AG08396 (cell line): ENCODE measurements at regions not wholly inside any gene's neighbourhood (a gene's known extent, or its start where the extent isn't known, plus 50 kb on each side); places are given as distances from the start of the nearest gene placed in this dataset.
"Not testable (repeated sequence)": the region's sequence is repeated elsewhere in the genome, so short reads cannot be mapped to it uniquely, and the experiment has no call there.

Experiments used
- DNase-seq: peaks from one replicate; pipeline ENCODE4 v3.0.0; 2012; ENCODE audit warnings: low spot score, mixed read lengths

GRCh38 chr16:29355339-29356059, 51.0 kb downstream of the NPIPB11 start:
- not testable (repeated sequence) for DNase-seq

- DNase-seq: not testable (repeated sequence)
These were observed 52.1 kb downstream of the NPIPB11 start for GRCh38 chr16:29354449-29354848.

- not testable (repeated sequence) for DNase-seq
These were observed 53.9 kb downstream of the NPIPB11 start for GRCh38 chr16:29352617-29352999.

- not testable (repeated sequence) for DNase-seq
These were observed 54.4 kb downstream of the NPIPB11 start for GRCh38 chr16:29351970-29352616.

GRCh38 chr16:29351271-29351969, 55.1 kb downstream of the NPIPB11 start:
- not testable (repeated sequence) for DNase-seq

GRCh38 chr16:29349966-29350365, 56.5 kb downstream of the NPIPB11 start:
- DNase-seq: peak; percentile 48

GRCh38 chr16:29348748-29349147, 57.8 kb downstream of the NPIPB11 start:
- DNase-seq: not testable (repeated sequence)

- DNase-seq: not testable (repeated sequence)
These were observed 58.3 kb downstream of the NPIPB11 start for GRCh38 chr16:29348123-29348690.

GRCh38 chr16:29346796-29347580, 59.5 kb downstream of the NPIPB11 start:
- not testable (repeated sequence) for DNase-seq

GRCh38 chr16:29346203-29346602, 60.3 kb downstream of the NPIPB11 start:
- DNase-seq: not testable (repeated sequence)

- DNase-seq: not testable (repeated sequence)
These were observed 63.6 kb downstream of the NPIPB11 start for GRCh38 chr16:29342937-29343336.

- not testable (repeated sequence) for DNase-seq
These were observed 65.6 kb downstream of the NPIPB11 start for GRCh38 chr16:29340779-29341438.

- DNase-seq: not testable (repeated sequence)
These were observed 66.3 kb downstream of the NPIPB11 start for GRCh38 chr16:29340235-29340634.

- DNase-seq: not testable (repeated sequence)
These were observed 67.5 kb downstream of the NPIPB11 start for GRCh38 chr16:29338821-29339700.

- not testable (repeated sequence) for DNase-seq
These were observed 69.1 kb downstream of the NPIPB11 start for GRCh38 chr16:29337385-29337901.

- not testable (repeated sequence) for DNase-seq
These were observed 71.0 kb downstream of the NPIPB11 start for GRCh38 chr16:29335549-29335846.

GRCh38 chr16:29334776-29335548, 71.5 kb downstream of the NPIPB11 start:
- not testable (repeated sequence) for DNase-seq

GRCh38 chr16:29333492-29334097, 72.9 kb downstream of the NPIPB11 start:
- DNase-seq: not testable (repeated sequence)

GRCh38 chr16:29330623-29331022, 75.9 kb downstream of the NPIPB11 start:
- DNase-seq: not testable (repeated sequence)
